A673 (cell line): ENCODE measurements at regions not wholly inside any gene's neighbourhood (a gene's known extent, or its start where the extent isn't known, plus 50 kb on each side); places are given as distances from the start of the nearest gene placed in this dataset.

Experiments used
- CTCF ChIP-seq: fragments of 300-800, 200-600 bp; sonication (generic); conservative IDR thresholded peaks from 2 replicates; pipeline ENCODE4 v1.5.1; 2017; ENCODE audit warnings: low read depth, mild to moderate bottlenecking, antibody characterized with exemption, low read length, moderate library complexity, mixed read lengths
- EZH2 ChIP-seq: fragments of 200-600 bp; sonication (generic); IDR thresholded peaks from 2 replicates; pipeline ENCODE4 v1.6.1; 2017; ENCODE audit warnings: borderline replicate concordance, low read depth, mild to moderate bottlenecking, mixed read lengths, antibody characterized with exemption, low read length; ENCODE audit not compliant: poor library complexity, severe bottlenecking

- TF ChIP-seq CTCF, result no peak
- TF ChIP-seq EZH2, result no peak
Observed at GRCh38 chr5:148012801-148013200, 51.0 kb upstream of the SPINK5 start.
